T follicular helper cell (primary cell): ENCODE measurements at regions not wholly inside any gene's neighbourhood (a gene's known extent, or its start where the extent isn't known, plus 50 kb on each side); places are given as distances from the start of the nearest gene placed in this dataset.

Source experiments
- DNase-seq: peaks from one replicate; pipeline ENCODE4 v3.0.0-alpha.2; 2020; ENCODE audit warnings: low read depth

DNA sequence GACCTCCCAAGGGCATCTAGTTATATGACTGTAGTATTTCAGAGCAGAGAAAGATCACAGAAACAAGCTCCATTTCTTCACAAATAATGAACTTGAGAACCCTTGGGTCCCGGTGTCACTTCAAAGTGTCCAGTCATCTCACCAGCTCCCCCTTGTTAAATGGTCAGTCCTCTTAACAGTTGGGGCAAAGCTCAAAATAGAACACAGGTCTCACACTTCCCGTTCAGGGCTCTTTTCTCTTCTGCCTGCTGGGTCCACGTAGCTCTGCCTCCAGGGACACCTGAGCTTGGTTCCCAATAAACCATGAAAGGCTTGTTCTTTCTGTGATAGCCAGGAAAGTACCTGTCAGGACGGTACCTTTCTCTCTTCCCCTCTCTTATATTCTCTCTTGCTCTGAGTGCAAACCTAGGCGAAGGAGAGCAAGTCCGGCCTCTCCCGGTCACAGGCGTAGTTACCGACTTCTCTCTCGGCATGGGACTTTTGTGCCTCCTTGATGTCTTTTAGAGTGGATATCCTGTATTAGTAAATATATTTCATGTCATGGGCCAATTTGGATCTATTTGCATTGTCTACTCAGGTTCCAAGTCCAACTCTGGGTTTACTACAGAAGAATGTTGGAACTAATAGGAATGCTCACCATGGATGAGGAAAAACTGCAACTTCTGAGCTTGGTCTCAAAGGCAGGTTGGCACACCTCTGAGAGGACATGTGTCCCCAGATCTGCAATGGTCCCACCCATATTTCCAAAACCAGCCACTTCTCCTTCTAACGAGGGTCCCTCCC lies 118.8 kb upstream of the PARP11 start:
- no peak for DNase-seq

DNA sequence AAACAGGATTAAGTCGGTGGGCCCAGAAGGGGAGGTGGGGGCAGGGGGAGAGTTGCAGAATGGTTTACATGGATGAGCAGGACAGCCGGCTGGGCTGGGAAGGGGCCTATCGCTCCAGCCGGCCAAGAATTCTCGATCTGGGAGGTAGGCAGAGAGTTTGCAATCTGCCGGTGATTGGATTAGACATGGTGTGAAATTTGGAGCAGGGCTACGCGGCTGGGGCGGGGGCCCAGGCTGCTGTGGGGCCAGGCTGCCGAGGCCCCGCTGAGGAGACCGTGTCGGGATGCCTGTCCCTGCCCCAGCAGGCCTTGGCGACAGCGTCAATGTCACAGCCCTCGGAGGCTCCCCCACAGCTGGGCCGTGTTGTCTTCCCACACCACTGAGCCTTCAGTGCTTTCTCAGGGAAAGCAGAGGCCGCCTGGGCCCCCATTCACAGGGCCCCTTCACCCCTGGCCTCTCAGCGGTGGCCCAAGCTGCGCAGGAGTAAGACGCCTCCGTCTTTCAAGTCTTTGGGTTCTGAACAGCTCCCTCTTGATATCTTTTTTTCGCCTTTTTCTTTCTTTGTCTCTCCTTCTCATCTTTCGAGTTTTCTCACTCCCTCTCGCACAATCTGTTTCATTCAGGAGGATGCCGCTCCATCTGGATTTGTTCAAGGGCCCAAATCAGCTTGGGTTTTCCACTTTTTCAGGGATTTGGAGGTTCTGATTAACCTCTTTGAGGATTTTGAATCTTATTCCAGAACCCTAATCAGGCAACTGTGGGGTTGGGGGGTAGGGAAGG lies 117.5 kb upstream of the PARP11 start:
- DNase-seq = no peak

DNA sequence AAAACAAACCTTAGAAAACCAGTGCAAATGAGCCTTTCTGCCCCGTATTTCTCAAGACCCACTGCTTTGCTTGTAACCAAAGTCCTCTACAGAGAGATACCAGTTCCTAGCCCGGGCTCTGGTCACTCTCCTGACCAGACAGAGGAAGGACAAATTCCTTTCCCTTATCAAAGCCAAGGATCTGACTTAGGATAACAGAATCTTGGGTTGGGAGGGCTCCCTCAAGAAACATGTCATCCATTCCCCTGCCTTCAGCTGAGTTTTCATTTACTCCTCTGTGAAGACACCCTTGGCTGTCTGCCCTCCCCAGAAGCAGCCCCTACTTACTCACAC lies 116.0 kb upstream of the PARP11 start:
- DNase-seq = no peak

DNA sequence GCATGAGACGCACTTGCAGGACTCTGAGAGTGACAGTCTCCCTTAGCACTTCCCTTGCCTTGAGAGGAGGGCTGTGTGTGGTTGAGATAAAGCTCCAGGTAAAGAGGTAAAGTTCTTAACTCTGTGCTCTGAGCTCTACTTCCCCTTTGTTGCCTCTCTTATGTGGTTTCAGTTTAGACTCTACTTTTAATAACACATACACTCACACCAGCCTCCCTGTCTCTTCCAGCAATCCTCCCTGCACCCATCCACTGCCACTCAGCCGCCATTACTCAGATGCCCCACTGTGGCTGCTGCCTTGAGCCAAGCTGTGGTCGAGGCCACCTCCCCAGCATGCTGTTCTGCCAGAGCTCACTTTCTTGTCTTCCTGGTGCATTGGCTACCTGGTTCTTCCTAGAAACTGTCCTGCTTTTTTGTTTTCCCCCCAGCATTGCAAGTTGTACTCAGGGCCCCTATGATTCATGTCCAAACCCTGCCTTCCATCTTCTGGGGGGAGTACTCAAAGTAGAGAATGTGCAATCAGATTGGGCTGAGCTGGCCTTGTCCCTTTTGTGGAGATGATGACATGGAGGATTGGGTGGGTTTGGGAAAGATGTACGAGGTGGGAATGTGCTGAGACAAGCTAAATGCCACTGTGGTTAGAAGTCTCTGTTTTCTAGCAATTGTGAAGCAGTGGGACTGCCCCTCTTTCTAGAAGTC lies 115.5 kb upstream of the PARP11 start:
- DNase-seq = no peak

DNA sequence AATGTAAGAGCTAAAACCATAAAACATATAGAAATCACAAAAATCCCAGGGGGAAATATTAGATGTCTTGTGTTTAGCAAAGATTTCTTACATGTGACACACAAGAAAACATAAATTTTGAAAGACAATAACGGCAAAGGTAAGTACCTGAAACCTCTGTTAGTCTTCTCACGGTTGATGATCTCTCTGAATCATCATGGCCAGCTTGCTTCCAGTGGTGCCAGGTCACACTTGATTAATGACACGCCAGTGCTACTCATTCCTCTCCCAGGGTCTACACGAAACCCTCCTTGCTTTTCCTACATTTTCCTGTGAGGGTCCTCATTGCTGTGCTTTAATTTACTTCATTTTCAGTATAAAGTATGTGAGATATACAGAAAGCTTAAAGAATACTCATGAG lies 114.4 kb upstream of the PARP11 start:
- no peak for DNase-seq

DNA sequence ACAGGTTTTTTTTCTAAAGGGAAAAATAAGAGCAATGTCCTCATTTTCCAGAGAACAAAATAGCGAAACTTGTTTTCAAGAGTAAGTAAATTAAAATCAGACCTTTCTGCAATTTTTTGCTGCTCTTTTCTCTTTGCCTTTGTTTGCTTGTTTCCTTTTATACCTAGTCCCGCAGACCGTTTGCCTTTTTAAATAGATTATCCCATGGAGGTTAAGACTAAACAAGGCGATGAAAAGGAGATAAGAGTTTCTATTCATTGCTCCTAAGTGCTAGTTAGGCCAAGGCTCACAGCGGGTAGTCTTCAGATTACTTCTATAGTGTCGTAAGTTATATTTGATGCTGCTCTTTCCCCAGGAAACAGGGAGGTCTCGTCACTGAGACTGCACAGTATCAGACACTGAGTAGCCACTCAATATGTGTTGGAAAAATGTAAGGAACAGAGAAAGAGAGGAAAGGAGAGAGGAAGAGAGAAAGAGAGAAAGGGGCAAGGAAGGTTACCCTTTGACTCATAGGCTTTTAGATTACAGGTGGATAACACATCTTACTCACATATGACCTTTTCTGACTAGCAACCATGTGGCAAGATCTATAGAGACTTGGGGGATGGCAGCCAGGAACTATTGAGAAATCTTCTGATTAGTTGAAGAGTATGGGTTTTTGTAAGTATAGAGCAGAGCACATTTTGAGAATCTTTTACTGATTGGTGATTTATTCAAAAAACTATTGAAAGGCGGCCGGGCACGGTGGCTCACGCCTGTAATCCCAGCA lies 107.5 kb upstream of the PARP11 start:
- no peak for DNase-seq

DNA sequence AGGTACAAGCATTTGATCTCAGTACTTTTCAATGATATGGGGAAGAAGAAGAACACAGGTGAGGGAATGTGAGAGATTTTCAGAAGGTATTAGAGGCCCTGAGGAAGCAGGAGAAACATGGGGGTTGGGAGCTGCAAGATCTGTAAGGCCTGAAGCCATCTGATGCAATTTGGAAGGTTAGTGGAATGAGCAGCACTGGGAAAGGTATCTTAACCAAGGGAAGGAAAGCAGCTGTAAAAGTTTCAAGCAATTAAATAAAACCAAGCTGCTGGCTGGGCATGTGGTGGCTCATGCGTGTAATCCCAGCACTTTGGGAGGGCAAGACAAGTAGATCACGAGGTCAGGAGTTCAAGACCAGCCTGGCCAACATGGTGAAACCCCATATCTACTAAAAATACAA lies 104.4 kb upstream of the PARP11 start:
- no peak for DNase-seq

DNA sequence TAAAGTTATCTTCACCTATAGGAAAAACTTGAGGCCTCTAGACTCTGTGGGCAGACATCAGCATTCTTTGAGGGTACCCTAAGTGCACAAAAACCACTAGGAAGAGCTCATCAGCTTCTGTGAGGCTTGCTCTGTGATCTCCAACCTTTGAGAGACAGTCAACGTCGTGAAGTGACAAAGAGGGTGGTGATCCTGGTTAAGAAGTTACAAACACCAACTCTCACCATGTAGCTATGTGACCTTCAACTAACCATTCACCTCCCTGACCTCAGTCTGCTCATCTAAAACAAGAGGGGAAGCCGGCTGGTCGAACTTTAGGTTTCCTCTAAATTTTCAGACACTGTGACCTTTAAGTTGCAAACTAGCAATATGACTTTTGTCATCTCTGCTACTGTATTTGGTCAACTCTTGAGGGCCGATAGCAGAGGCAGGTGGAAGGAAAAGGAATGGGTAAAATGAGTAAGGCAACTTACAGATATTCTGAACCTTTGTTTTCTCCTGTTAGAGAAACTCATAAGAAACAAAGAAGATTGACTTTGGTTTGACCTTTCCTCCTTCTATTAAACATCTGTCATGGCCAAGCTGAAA lies 103.2 kb upstream of the PARP11 start:
- no peak for DNase-seq

DNA sequence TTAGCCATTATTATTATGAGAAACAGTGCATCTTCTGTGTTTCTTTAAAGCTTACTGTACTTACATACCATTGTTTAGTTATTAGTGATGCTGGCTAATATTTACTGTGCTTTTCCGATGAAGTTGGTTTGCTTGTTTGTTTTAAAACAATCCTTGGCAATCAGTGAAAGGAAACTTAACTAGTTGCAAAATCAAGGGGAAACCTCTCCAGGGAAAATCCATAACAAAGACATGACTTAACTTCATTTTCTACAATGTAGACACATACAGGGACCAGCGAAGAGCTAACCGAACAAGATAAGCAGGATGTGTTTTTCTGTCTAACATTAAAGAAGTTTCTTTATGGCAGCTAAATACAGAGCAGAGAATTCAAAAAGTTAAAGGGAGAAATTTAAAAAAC lies 102.5 kb upstream of the PARP11 start:
- no peak for DNase-seq

DNA sequence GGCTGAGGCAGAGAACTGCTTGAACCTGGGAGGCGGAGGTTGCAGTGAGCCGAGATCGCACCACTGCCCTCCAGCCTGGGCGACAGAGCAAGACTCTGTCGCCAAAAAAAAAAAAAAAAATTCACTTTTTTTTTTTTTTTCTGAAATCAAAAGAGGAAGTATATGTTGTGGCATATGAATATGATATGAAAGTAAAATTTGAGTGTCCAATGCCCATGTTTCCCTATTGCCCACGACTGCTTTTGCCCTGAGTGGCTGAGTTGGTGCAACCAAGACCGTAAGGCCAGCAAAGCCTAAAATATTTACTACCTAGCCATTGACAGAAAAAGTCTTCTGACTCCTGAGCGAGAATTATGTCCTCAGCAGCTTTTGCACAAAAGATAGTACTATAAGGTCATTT lies 101.7 kb upstream of the PARP11 start:
- DNase-seq = no peak

DNA sequence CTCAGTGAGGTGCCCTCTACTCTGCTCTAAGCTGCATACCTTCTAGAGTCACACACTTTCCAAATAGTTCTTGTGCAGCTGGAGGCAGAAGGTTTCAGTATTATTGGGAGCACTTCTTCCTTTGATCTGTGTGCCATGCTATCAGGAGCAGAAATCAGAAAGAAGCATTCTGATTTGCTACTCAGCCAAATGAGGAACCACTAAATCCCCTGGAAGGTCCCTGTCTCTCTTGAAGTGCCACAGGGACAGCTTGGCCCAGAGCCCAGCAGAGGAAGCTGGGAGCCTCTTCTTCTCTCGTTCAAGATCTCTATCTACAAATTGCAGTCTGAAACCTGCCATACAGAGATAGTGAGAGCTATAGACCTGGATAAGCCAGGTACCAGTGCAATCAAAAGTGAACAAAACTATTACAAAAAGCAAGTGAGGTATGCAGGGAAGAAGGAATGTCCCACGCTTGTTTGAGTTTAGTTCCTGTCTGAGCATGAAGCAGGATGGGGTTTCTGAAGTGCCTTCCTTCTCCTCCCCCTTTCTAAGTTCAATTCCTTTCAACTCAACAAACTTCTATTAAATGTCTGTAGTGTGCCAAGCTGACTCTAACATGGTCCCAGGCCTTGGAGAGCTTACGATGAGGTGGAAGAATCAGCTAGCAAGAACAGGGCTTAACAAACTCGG lies 100.9 kb upstream of the PARP11 start:
- no peak for DNase-seq

DNA sequence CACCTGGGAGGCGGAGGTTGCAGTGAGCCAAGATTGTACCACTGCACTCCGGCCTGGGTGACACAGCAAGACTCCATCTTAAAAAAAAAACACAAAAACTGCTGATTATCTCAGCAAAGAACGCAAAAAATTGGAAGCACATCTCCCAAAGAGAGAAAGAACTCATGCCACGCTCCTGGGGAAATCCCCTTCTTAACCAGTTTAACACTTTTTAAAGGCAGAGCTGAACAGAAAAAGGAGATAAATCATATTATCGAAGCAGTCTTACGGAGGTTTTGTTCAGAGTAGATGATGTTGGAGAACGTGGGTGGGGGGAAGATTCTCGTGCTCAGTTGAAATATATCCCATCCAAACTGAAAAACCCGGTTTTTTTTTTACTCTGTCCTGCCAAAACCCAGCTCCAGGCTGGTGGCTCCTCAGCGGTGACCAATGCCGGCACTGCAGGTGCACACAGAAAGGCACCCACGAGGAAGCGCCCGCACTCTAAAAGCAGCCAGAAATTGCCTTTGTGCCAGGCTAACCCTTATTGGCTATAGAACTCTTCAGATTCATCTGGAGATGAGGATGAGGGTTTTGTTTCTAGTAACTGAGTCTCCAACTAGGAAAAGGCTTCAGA lies 100.2 kb upstream of the PARP11 start:
- no peak for DNase-seq

DNA sequence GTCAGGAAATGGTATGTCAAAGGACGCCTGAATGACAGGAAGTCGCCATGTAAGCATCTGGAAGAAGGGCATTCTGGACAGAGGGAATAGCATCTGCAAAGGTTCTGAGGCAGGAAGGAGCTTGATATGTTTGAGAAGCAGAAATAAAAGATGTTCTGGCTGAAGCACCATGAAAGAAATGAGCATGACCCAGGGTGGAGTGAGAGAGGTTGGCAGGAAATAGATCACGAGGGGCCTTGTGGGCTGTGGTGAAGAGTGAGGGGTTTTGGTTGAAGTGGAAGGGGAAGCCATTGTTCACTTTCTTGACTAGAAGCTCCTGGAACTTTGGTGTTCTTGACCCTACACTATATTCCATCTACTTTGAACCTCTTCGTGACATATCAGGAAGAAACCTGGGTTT lies 99.4 kb upstream of the PARP11 start:
- DNase-seq = no peak

DNA sequence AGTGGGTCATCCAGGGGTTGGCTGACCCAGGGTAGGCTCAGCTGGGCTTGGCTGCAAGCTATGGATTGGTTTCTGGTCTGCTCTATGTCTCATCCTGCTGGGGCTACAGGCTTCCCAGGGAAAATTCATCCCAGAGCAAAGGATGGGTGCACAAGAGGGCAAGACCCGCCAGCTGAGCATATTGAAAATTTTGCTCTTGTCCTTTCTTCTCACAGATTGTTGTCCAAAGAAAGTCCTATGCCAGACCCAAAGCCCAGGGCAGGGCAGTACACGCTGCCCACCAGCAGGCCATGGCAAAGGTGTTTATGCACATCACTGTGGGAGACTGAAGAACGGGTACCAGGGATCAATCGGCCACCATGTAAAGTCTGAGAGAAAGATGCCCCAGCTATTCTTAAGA lies 95.3 kb upstream of the PARP11 start:
- no peak for DNase-seq

DNA sequence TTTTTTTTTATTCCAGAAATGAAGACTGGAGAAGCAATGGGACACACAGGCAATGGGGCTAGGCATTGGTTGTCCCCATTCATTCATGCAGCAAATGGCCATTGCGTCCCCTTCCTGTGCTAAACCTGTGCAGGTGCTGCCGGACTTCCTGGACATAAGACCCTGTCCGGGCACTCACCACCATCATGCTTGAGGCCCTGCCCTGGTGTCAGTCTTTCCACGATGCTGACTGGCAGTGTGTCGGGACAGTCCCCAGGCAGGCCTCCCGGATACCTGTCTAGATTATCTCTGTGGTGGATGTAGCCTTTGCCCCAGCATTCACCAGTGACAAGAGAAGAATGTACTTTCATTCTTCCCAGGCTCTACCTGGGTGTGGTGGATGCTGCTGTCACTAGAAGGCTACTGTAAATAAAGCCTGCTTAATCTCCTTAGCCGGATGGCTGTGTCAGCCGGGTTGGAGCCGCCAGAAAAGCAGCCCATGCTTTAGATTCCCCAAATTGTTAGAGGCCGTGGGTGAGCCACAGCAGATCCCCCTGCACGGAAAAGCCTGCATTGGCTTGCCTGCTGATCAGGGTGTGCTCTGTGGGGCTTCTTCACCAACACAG lies 94.5 kb upstream of the PARP11 start:
- no peak for DNase-seq

DNA sequence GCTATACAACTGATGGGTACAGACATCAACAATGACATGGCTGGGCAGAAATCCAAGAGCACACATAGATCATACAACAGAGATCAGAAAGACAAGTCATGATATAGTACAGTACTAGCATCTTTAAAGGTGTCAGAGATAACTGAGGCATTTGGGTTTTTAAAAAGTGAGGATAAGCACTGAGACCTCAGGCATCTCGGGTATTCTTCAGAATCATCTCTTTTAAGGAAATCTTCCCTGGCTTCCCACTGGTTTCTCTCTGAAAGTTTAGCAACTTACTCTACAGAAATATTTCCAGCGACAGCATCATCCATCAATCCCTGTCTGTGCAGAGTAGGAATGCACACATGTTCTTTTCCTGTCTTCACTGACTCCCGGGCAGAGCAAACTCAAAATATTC lies 93.2 kb upstream of the PARP11 start:
- DNase-seq = no peak

DNA sequence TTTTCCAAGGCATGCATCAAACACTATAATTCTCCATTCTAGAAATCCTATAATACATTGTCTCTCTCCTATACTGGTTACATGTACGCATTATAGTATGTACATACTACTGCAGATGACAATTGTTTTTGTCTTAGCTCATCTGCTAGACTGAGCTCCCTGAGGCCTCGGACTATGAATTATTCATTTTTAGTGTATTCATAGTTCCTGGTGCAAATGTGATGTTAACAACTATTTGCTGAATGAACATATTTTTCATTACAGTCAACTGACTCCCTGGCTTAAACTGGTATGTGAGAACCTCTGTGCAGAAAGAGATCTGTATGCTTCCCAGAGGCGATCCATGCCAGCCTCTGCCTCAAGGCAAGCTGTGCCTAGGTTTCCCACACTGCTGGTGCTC lies 91.8 kb upstream of the PARP11 start:
- no peak for DNase-seq

DNA sequence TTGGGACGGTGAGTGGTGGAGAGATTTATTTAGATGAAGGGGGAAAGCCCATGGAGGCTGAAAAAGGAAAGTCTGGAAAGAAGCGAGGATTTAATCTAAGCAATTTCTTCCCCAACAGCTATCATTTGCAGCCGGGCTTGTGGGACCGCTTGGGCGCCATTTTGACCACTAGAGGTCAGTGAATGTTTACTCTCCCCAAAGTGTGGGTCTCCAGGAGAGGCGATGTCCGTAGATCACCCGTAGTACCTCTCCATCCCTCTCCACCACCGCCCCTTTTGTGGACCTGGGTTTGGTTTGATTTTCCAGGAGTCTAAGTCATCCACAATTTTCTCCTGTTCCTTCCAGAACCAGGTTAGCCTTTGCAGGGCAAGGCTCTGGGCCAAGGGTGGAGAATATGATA lies 91.2 kb upstream of the PARP11 start:
- DNase-seq = no peak

DNA sequence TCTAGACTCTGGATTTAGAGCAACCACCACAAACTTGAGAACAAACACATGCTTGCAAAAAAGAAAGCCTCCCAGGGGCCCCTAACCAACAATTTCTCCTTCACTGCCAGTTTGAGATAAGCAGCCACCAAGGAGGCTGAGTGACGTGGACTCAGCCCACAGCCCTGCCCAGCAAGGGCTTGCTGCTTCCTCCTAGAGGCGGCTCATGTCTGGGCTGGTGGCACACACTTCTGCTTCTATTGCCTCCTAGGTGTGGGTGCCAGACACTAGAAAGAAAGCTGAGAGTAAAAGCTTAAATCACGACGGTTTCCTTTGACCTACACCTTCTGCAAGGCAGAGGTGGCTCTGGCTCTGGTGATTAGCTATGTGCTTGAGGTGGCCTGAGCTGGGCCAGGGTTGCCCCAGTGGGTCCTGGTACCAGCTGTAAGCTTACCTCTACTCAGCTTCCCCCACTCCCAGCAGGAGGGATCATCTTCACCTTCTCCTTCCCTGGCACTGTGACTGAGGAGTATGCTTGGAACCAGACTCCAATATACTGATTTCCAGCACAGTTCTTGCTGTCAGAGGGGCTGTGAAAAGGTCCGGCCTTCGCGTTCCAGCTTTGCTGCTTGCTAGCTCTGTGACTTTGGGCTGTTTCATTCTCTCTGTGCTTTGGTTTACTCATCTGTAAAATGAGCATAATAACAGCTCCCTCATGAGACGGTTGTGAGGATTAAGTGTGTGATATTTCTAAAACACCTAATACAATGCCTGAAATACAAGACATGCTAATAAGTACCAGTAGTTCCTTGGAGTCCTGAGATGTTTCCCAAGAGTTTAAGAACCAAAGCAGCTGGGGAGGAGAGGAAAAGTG lies 89.7 kb upstream of the PARP11 start:
- DNase-seq = peak; percentile 71

DNA sequence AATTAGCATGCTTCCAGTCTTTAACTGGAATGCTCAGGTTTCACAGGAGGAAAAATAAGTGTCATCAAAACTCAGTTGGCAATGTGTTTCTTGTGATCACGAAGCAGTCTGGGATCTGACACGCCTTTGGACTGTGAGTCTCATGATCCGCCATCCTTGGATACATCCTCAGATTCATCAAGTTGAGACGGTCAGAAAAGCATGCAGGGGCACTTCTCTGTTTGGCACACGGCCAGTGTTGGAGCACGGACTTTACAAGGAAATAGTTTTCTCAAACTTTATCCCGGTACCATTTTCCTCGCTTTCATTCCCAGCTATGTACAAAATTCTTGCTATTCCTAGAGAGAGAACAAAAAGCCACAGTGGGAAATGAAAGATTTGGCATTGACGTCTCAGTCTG lies 88.4 kb upstream of the PARP11 start:
- DNase-seq = no peak
